HEK293T (cell line): ENCODE measurements at regions not wholly inside any gene's neighbourhood (a gene's known extent, or its start where the extent isn't known, plus 50 kb on each side); places are given as distances from the start of the nearest gene placed in this dataset.
A peak's percentile ranks its signal among the peaks of the same experiment; 100 is the strongest.

Experiments used
- CTCF ChIA-PET: fragments of 350-600 bp; formaldehyde crosslinking; extraction: SDS; loops from one replicate; lab custom pipeline; 2021; ENCODE audit warnings: antibody characterized with exemption, inconsistent platforms; lab: Yijun Ruan, JAX
- POLR2A ChIA-PET: fragments of 350-600 bp; formaldehyde crosslinking; extraction: SDS; loops from one replicate; lab custom pipeline; 2020; ENCODE audit warnings: antibody characterized with exemption, inconsistent platforms; lab: Yijun Ruan, JAX
- DNase-seq: peaks from one replicate; pipeline ENCODE4 v3.0.0; 2012; ENCODE audit warnings: mixed read lengths; ENCODE audit errors: extremely low spot score
- ARNT ChIP-seq: fragments of 450-650 bp; IDR thresholded peaks from 2 replicates; pipeline ENCODE4 v1.6.1; 2017; ENCODE audit warnings: mild to moderate bottlenecking
- BHLHE40 ChIP-seq: fragments of 450-650 bp; IDR thresholded peaks from 2 replicates; pipeline ENCODE4 v1.6.1; 2016; ENCODE audit warnings: mild to moderate bottlenecking, moderate library complexity, borderline replicate concordance
- CTBP1 ChIP-seq: fragments of 450-650 bp; IDR thresholded peaks from 2 replicates; pipeline ENCODE4 v1.6.1; 2016; ENCODE audit warnings: borderline replicate concordance
- ELF4 ChIP-seq: fragments of 450-650 bp; IDR thresholded peaks from 2 replicates; pipeline ENCODE4 v1.6.1; 2017; ENCODE audit warnings: antibody characterized with exemption
- FOXA1 ChIP-seq: fragments of 450-650 bp; IDR thresholded peaks from 2 replicates; pipeline ENCODE4 v1.6.1; 2016; ENCODE audit warnings: mild to moderate bottlenecking
- FOXK2 ChIP-seq: fragments of 450-650 bp; IDR thresholded peaks from 2 replicates; pipeline ENCODE4 v1.6.1; 2016; ENCODE audit warnings: mild to moderate bottlenecking
- FOXM1 ChIP-seq: fragments of 450-650 bp; IDR thresholded peaks from 2 replicates; pipeline ENCODE4 v1.6.1; 2017; ENCODE audit warnings: mild to moderate bottlenecking, borderline replicate concordance
- HDGF ChIP-seq: fragments of 450-650 bp; IDR thresholded peaks from 2 replicates; pipeline ENCODE4 v1.6.1; 2017; ENCODE audit warnings: antibody characterized with exemption, borderline replicate concordance
- L3MBTL2 ChIP-seq: fragments of 450-650 bp; conservative IDR thresholded peaks from 2 replicates; pipeline ENCODE4 v1.6.1; 2016; ENCODE audit warnings: mild to moderate bottlenecking
- LEF1 ChIP-seq: fragments of 450-650 bp; IDR thresholded peaks from 2 replicates; pipeline ENCODE4 v1.6.1; 2017; ENCODE audit warnings: mild to moderate bottlenecking, borderline replicate concordance
- NFRKB ChIP-seq: fragments of 450-650 bp; IDR thresholded peaks from 2 replicates; pipeline ENCODE4 v1.6.1; 2016; ENCODE audit warnings: mild to moderate bottlenecking, moderate library complexity
- SP1 ChIP-seq: fragments of 450-650 bp; IDR thresholded peaks from 2 replicates; pipeline ENCODE4 v1.6.1; 2017
- SUZ12 ChIP-seq: fragments of 450-650 bp; IDR thresholded peaks from 2 replicates; pipeline ENCODE4 v1.6.1; 2016; ENCODE audit warnings: mild to moderate bottlenecking
- TARDBP ChIP-seq: fragments of 450-650 bp; IDR thresholded peaks from 2 replicates; pipeline ENCODE4 v1.6.1; 2016
- ZNF384 ChIP-seq: fragments of 450-650 bp; IDR thresholded peaks from 2 replicates; pipeline ENCODE4 v1.6.1; 2016
- TF ChIP-seq, protein P1 (sequence below): fragments of 450-650 bp; IDR thresholded peaks from 2 replicates; pipeline ENCODE4 v1.6.1; 2016

DNA sequence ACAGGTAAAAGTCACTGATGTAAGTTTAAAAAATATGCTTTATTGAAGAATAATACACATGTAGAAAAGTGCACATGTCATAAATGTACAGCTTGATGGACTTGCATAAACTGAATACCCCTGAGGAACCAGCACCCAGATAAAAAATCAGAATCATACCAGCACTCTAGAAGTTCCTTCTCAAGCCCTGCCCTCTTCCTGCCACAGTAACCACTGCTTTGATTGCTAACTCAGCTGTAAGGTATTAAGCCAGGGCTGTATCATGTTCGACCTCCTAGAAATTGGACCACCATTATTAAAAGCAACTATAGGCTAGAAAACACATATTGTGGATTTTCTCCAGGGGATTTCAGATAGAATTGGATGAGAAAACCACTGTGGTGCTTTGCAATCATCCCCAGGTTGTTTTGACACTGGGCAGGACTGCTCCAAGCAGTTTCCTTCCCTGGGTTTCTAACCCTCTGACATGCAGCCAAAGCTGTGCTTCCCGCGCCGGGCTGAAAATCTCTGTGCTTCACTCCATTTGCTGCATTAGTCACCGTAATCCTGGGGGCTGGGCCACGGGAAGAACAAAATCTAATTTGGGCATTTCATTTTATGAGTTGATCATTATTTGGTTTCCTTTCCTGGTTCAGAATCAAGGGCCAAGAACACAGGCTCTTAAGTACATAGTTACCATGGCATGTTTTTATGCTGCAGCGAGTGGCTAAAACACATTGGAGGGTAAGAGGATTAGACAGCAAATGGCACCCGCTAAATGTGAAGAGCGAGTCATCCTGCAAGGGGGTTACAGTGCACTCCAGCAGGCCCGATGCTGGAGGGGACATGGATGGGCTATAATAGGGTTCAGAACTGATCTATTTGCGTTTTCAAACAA is 139.4 kb upstream of the IL12B start:
- DNase-seq: no peak
- ChIA-PET CTCF (no interaction called here), POLR2A (no interaction called here)
- TF ChIP-seq LEF1: no peak
- TF ChIP-seq L3MBTL2: no peak
- TF ChIP-seq BHLHE40: no peak
- no peak for TF ChIP-seq FOXA1
- no peak for TF ChIP-seq ELF4
- TF ChIP-seq SP1: no peak
- TF ChIP-seq FOXK2: no peak
- no peak for TF ChIP-seq ZNF384
- TF ChIP-seq CTBP1: no peak
- no peak for TF ChIP-seq FOXM1
- TF ChIP-seq, protein P1, sequence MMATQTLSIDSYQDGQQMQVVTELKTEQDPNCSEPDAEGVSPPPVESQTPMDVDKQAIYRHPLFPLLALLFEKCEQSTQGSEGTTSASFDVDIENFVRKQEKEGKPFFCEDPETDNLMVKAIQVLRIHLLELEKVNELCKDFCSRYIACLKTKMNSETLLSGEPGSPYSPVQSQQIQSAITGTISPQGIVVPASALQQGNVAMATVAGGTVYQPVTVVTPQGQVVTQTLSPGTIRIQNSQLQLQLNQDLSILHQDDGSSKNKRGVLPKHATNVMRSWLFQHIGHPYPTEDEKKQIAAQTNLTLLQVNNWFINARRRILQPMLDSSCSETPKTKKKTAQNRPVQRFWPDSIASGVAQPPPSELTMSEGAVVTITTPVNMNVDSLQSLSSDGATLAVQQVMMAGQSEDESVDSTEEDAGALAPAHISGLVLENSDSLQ: no peak
- TF ChIP-seq SUZ12: no peak
- no peak for TF ChIP-seq NFRKB
- no peak for TF ChIP-seq TARDBP

DNA sequence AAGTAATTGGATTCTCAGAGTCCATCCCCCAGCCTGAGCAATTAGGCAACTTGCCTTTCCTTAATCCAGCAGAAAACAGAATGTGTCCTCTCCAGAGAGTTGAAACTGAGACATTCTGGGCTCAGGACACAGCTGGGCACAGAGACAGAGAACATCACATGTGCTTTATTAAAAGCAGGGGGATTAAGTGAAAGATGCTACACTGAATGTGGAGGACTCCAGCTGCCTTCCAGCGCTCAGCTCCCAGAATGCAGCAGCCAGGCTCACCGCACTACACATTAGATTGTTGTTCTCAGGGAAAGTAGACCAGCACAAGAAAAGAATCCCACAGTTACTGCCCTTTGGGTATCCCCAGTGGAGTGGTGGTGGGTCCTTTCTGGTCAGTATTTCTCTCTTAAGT is 141.6 kb upstream of the IL12B start:
- TF ChIP-seq ARNT (no peak), ZNF384 (0 out of 2 replicates have a peak, but pooled peaks have one; percentile 22)
- no peak for DNase-seq
- ChIA-PET POLR2A (no interaction called here), CTCF (no interaction called here)

DNA sequence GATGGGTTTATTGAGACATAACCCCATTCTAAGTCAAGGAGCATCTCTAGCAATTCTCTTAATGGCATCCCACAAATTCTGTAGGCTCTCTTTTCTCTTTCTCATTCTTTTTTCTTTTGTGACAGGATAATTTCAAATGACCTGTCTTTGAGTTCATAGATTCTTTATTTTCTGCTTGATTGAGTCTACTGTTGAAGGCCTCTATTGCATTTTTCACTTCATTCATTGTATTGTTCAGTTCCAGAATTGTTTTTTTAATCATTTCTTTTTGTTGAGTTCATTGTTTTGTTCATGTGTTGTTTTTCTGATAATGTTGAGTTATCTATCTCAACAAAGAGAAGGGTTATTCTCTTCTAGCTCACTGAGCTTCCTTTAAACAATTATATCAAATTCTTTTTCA is 144.7 kb upstream of the IL12B start:
- ChIA-PET POLR2A (no interaction called here), CTCF (no interaction called here)
- no peak for DNase-seq
- no peak for TF ChIP-seq HDGF

DNA sequence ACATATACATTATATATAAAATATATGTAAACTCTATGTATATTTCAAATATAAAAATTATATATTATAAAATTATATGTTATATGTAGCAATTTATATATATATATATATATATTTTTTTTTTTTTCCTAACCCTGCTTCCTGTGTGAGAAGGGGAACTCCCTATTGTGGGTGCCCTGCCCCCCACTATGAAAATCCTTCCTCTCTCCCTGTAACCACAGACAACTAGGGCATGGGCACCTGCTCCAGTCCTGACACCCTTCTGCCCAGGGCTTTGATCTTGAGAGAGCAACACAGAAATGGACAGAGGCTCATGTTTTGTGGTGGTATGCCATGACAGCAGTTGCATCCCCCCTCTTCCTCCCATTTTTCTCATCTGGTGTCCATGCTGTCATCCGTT is 148.7 kb upstream of the IL12B start:
- no peak for DNase-seq
- ChIA-PET POLR2A (no interaction called here), CTCF (no interaction called here)
- TF ChIP-seq, protein P1: no peak
- TF ChIP-seq HDGF (no peak), FOXK2 (no peak), TARDBP (no peak), ELF4 (no peak), BHLHE40 (no peak), ZNF384 (no peak), FOXM1 (no peak), CTBP1 (no peak)

DNA sequence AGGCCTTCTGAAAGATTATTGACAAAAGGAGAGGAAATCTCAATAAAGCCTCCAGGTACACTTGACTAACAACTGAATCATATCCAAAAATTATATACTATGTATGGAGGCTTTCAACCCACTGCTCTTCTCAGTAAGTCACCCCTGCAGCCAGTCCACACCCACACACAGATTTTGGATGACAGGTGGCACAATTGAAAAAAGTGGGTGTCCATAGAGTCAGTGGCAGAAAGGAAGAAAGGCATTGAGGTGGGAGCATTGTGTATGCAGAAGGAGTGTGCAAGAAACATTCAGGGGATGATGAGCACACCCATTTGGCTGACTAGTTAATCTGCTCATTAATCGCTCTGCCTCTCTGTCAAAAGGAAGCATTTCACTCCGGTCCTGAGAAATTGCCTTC is 150.6 kb upstream of the IL12B start:
- TF ChIP-seq ZNF384 (no peak), TARDBP (no peak), HDGF (no peak), ARNT (no peak), L3MBTL2 (no peak), FOXM1 (no peak), NFRKB (no peak), BHLHE40 (no peak), SUZ12 (no peak), FOXA1 (no peak)
- TF ChIP-seq, protein P1: no peak
- ChIA-PET POLR2A (no interaction called here), CTCF (no interaction called here)
- DNase-seq: no peak

DNA sequence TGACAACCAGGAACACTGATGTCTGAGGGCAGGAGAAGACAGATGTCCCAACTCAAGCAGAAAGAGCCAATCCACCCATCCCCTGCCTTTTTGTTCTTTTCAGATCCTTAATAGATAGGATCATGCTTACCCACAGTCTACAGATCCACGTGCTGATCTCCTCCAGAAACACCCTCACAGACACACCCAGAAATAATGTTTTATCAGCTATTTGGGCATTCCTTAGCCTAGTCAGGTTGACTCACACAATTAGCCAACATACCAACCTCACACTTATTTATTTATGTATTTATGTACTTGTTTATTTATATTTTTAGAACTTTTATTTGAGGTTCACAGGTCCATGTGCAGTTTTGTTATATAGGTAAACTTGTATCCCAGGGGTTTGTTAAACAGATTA is 151.5 kb upstream of the IL12B start:
- DNase-seq: no peak
- no peak for TF ChIP-seq BHLHE40
- no peak for TF ChIP-seq ELF4
- TF ChIP-seq, protein P1: no peak
- TF ChIP-seq LEF1: no peak
- TF ChIP-seq ARNT: no peak
- TF ChIP-seq HDGF: no peak
- POLR2A ChIA-PET: no interaction called here
- CTCF ChIA-PET: no interaction called here
